HUES48 (cell line): ENCODE measurements at regions not wholly inside any gene's neighbourhood (a gene's known extent, or its start where the extent isn't known, plus 50 kb on each side); places are given as distances from the start of the nearest gene placed in this dataset.

Source experiments
- H3K27ac ChIP-seq: one replicate; pipeline ENCODE4 v1.7.0; 2013; ENCODE audit warnings: low read depth, low read length, inconsistent platforms
- H3K27me3 ChIP-seq: 2 replicates; pipeline ENCODE4 v1.6.1; 2013; ENCODE audit warnings: mild to moderate bottlenecking, low read length; ENCODE audit not compliant: control insufficient read depth, insufficient read depth
- H3K36me3 ChIP-seq: 2 replicates; pipeline ENCODE4 v1.6.1; 2013; ENCODE audit warnings: low read length; ENCODE audit not compliant: control insufficient read depth, insufficient read depth
- H3K4me1 ChIP-seq: 2 replicates; pipeline ENCODE4 v1.6.1; 2013; ENCODE audit warnings: mild to moderate bottlenecking, low read length; ENCODE audit not compliant: control insufficient read depth, insufficient read depth
- H3K4me3 ChIP-seq: 2 replicates; pipeline ENCODE4 v1.5.1; 2013; ENCODE audit warnings: mild to moderate bottlenecking, low read depth, low read length
- H3K9ac ChIP-seq: 2 replicates; pipeline ENCODE4 v1.6.1; 2013; ENCODE audit warnings: mild to moderate bottlenecking, low read depth, low read length, moderate library complexity
- H3K9me3 ChIP-seq: 2 replicates; pipeline ENCODE4 v1.6.1; 2013; ENCODE audit warnings: low read length; ENCODE audit not compliant: control insufficient read depth, insufficient read depth

DNA sequence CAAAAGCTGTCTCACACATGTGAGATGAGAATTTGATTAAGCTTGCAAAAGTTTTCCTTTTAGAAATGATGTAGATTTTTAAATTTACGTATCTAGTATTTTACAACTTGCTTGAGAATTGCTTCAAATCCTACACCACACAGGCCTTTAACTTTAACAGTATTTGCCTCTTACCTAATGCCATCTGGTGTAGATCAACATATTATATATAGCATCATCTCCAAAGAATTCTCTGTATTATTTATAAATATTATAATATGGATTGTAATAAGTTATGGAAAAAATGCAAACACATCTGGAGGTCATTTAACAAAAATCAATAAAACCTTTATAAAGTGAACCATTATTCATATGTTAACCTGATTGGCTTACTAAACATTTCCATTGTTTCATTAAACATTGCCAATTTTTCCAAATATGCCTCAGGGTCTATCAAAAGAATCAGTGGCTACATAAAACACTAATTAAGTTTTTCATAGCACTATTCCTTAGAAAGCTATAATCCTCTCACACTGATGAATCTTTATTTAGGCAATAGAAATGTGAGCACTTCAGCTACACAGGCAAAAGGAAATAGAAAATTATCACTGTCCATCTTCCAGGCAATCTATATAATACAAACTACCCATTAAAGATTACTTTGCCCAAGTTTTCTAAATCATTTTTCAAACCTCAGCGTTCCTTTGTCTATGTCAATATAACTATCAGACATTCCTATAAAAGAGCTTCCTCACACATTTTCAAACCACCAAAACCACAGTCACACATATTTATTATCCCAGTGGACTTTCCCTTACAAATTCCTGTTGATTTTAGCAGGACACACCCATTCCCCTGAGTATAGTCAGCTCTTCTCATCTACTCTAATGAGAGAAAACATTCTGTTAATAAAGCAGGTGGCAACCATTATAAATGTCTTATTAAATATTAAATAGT is 83.5 kb upstream of the INTU start:
- no peaks in the 10 kb centered on the region for H3K4me1 ChIP-seq
- H3K4me3 ChIP-seq, result no peak overlapping the region

GRCh38 chr4:127555106-127555505 is 77.7 kb upstream of the INTU start:
- Histone ChIP-seq H3K27ac (no peak overlapping the region), H3K4me1 (no peaks in the 10 kb centered on the region), H3K27me3 (no peaks in the 10 kb centered on the region), H3K9me3 (peaks cover 14% of the 10 kb centered on the region), H3K4me3 (no peak overlapping the region), H3K9ac (no peak overlapping the region), H3K36me3 (no peaks in the 10 kb centered on the region)

More for the DNA sequence above, 83.5 kb upstream of the INTU start:
- Histone ChIP-seq H3K36me3 (no peaks in the 10 kb centered on the region), H3K27me3 (no peaks in the 10 kb centered on the region), H3K9me3 (peaks cover 14% of the 10 kb centered on the region), H3K27ac (no peak overlapping the region), H3K9ac (no peak overlapping the region)

- no peak overlapping the region for H3K4me3 ChIP-seq
- no peaks in the 10 kb centered on the region for H3K27me3 ChIP-seq
These were observed 74.7 kb upstream of the INTU start for GRCh38 chr4:127558088-127558487.

GRCh38 chr4:127558489-127559407 is 74.0 kb upstream of the INTU start:
- H3K9me3 ChIP-seq, result peaks cover 4% of the 10 kb centered on the region; the same call in 1 of the 2 replicates
- H3K4me3 ChIP-seq, result no peak overlapping the region
- no peak overlapping the region for H3K9ac ChIP-seq
- no peaks in the 10 kb centered on the region for H3K4me1 ChIP-seq
- no peaks in the 10 kb centered on the region for H3K27me3 ChIP-seq
- H3K27ac ChIP-seq, result no peak overlapping the region
- H3K36me3 ChIP-seq, result no peaks in the 10 kb centered on the region

More at GRCh38 chr4:127558088-127558487, 74.7 kb upstream of the INTU start:
- Histone ChIP-seq H3K9ac (no peak overlapping the region), H3K27ac (no peak overlapping the region), H3K36me3 (no peaks in the 10 kb centered on the region), H3K4me1 (no peaks in the 10 kb centered on the region), H3K9me3 (peaks cover 4% of the 10 kb centered on the region; the same call in 1 of the 2 replicates)

GRCh38 chr4:127559981-127560380 is 72.8 kb upstream of the INTU start:
- peaks cover 4% of the 10 kb centered on the region; the same call in 1 of the 2 replicates for H3K9me3 ChIP-seq
- no peak overlapping the region for H3K9ac ChIP-seq
- H3K36me3 ChIP-seq, result no peaks in the 10 kb centered on the region
- no peak overlapping the region for H3K4me3 ChIP-seq
- no peak overlapping the region for H3K27ac ChIP-seq
- no peaks in the 10 kb centered on the region for H3K4me1 ChIP-seq
- H3K27me3 ChIP-seq, result no peaks in the 10 kb centered on the region

GRCh38 chr4:127560755-127561154 is 72.0 kb upstream of the INTU start:
- Histone ChIP-seq H3K9ac (no peak overlapping the region), H3K4me1 (no peaks in the 10 kb centered on the region), H3K36me3 (no peaks in the 10 kb centered on the region), H3K27ac (no peak overlapping the region), H3K27me3 (no peaks in the 10 kb centered on the region), H3K4me3 (no peak overlapping the region), H3K9me3 (peaks cover 4% of the 10 kb centered on the region; the same call in 1 of the 2 replicates)

GRCh38 chr4:127574643-127575042 is 58.1 kb upstream of the INTU start:
- H3K9ac ChIP-seq, result no peak overlapping the region
- no peak overlapping the region for H3K4me3 ChIP-seq
- no peaks in the 10 kb centered on the region for H3K9me3 ChIP-seq
- H3K36me3 ChIP-seq, result no peaks in the 10 kb centered on the region
- no peak overlapping the region for H3K27ac ChIP-seq
- H3K27me3 ChIP-seq, result no peaks in the 10 kb centered on the region
- no peaks in the 10 kb centered on the region for H3K4me1 ChIP-seq

- Histone ChIP-seq H3K27ac (no peak overlapping the region), H3K36me3 (no peaks in the 10 kb centered on the region), H3K9me3 (no peaks in the 10 kb centered on the region), H3K27me3 (no peaks in the 10 kb centered on the region), H3K4me1 (no peaks in the 10 kb centered on the region), H3K4me3 (no peak overlapping the region), H3K9ac (no peak overlapping the region)
These were observed 56.9 kb upstream of the INTU start for GRCh38 chr4:127575888-127576287.

DNA sequence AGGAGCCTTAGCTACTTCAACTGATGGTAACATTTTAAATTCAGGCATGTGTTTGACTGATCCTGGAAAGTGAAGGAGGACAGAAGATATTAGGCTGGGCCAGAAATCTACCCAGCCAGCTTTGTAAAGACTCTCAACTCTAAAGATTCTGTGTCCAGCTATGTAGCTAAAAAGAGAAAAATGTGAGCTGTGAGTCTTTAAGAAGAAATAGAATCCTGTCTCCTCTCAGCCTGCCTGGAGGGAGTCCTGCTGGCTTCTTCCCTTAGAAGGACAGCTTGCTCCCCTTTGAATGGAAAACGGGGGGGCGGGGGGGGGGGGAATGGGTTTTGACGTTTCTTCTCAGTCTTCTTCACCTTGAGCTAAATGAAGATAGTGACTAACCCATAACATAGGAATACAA is 54.3 kb upstream of the INTU start:
- no peak overlapping the region for H3K9ac ChIP-seq
- no peaks in the 10 kb centered on the region for H3K36me3 ChIP-seq
- no peak overlapping the region for H3K4me3 ChIP-seq
- H3K4me1 ChIP-seq, result no peaks in the 10 kb centered on the region
- H3K27me3 ChIP-seq, result no peaks in the 10 kb centered on the region
- H3K9me3 ChIP-seq, result no peaks in the 10 kb centered on the region
- no peak overlapping the region for H3K27ac ChIP-seq

- H3K27me3 ChIP-seq, result no peaks in the 10 kb centered on the region
- H3K4me3 ChIP-seq, result no peak overlapping the region
- H3K9ac ChIP-seq, result no peak overlapping the region
- no peaks in the 10 kb centered on the region for H3K9me3 ChIP-seq
- no peaks in the 10 kb centered on the region for H3K36me3 ChIP-seq
- H3K27ac ChIP-seq, result no peak overlapping the region
- no peaks in the 10 kb centered on the region for H3K4me1 ChIP-seq
These were observed 53.8 kb upstream of the INTU start for GRCh38 chr4:127578967-127579366.

- Histone ChIP-seq H3K27me3 (no peaks in the 10 kb centered on the region), H3K9ac (no peak overlapping the region)
These were observed 52.9 kb upstream of the INTU start for GRCh38 chr4:127579821-127580220.

More at GRCh38 chr4:127579821-127580220, 52.9 kb upstream of the INTU start:
- Histone ChIP-seq H3K27ac (no peak overlapping the region), H3K4me3 (no peak overlapping the region), H3K4me1 (no peaks in the 10 kb centered on the region), H3K36me3 (no peaks in the 10 kb centered on the region), H3K9me3 (no peaks in the 10 kb centered on the region)
